ENCODE measurements at regions not wholly inside any gene's neighbourhood (a gene's known extent, or its start where the extent isn't known, plus 50 kb on each side); places are given as distances from the start of the nearest gene placed in this dataset.

GRCh38 chr14:71682337-71682736 lies 249.9 kb upstream of the RGS6 start:
- DNase-seq: no peak
- no peak for TF ChIP-seq CTCF (IDR thresholded peaks at IDR 0.05; ENCODE audit: borderline replicate concordance, extremely low read depth, low read length, poor library complexity, severe bottlenecking)
- TF ChIP-seq EZH2 (IDR thresholded peaks at IDR 0.05; ENCODE audit: borderline replicate concordance, low read depth, low read length, severe bottlenecking): no peak
- H3K4me1 ChIP-seq (ENCODE audit: insufficient read depth, low read length): no peaks in the 10 kb centered on the region

GRCh38 chr14:71684323-71684722 lies 247.9 kb upstream of the RGS6 start:
- no peak overlapping the region for H3K4me2 ChIP-seq (ENCODE audit: insufficient read depth, low read length)
- no peak for TF ChIP-seq CTCF (IDR thresholded peaks at IDR 0.05; ENCODE audit: borderline replicate concordance, extremely low read depth, low read length, poor library complexity, severe bottlenecking)
- no peak overlapping the region for H2AFZ ChIP-seq (ENCODE audit: low read depth, low read length)
- H4K20me1 ChIP-seq (ENCODE audit: insufficient read depth, low read length): no peaks in the 10 kb centered on the region
- DNase-seq (no peak), ATAC-seq (ENCODE audit: insufficient read depth, low read depth) (no peak)
- no peaks in the 10 kb centered on the region for H3K27me3 ChIP-seq (ENCODE audit: insufficient read depth, low read length, poor library complexity)
- H3K79me2 ChIP-seq (ENCODE audit: insufficient read depth, low read length): no peaks in the 10 kb centered on the region
- peaks cover 34% of the 10 kb centered on the region for H3K36me3 ChIP-seq (ENCODE audit: insufficient read depth, low read length)
- H3K4me3 ChIP-seq (ENCODE audit: low read depth in 1 of 2, low read length in 2 of 2): no peak overlapping the region
- H3K27ac ChIP-seq (ENCODE audit: low read length): no peak overlapping the region
- no peaks in the 10 kb centered on the region for H3K9me3 ChIP-seq (ENCODE audit: insufficient read depth, low read length, severe bottlenecking)
- H3K9ac ChIP-seq (ENCODE audit: low read depth, low read length): no peak overlapping the region
- H3K4me1 ChIP-seq (ENCODE audit: insufficient read depth, low read length): no peaks in the 10 kb centered on the region

More at GRCh38 chr14:71682337-71682736, 249.9 kb upstream of the RGS6 start:
- H3K9me3 ChIP-seq (ENCODE audit: insufficient read depth, low read length, severe bottlenecking): no peaks in the 10 kb centered on the region
- no peaks in the 10 kb centered on the region for H3K79me2 ChIP-seq (ENCODE audit: insufficient read depth, low read length)
- H3K4me3 ChIP-seq (ENCODE audit: low read depth in 1 of 2, low read length in 2 of 2): no peak overlapping the region
- no peaks in the 10 kb centered on the region for H4K20me1 ChIP-seq (ENCODE audit: insufficient read depth, low read length)
- H3K9ac ChIP-seq (ENCODE audit: low read depth, low read length): no peak overlapping the region
- peaks cover 29% of the 10 kb centered on the region for H3K36me3 ChIP-seq (ENCODE audit: insufficient read depth, low read length)
- H3K4me2 ChIP-seq (ENCODE audit: insufficient read depth, low read length): no peak overlapping the region
- no peak overlapping the region for H3K27ac ChIP-seq (ENCODE audit: low read length)
- H2AFZ ChIP-seq (ENCODE audit: low read depth, low read length): no peak overlapping the region
- no peak for ATAC-seq (ENCODE audit: insufficient read depth, low read depth)
- H3K27me3 ChIP-seq (ENCODE audit: insufficient read depth, low read length, poor library complexity): no peaks in the 10 kb centered on the region

DNA sequence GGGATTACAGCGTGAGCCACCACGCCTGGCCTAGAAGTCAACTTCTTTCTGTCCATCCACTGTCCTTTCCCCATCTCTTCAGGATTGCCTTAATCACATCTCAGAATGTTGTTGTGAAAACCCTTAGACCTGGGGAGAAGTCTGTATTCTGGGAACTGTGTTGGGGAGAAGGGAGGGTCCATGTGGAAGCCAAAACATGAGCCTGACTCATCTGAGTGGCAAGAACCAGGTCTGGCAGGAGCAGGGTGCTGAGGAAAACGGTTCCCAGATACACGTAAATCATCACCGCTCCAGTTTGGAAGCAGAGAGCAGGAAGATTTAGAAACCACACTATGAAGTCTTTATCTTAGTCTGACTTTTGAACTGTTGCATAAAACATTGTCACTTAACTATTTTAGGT lies 245.6 kb upstream of the RGS6 start:
- Histone ChIP-seq H3K36me3 (ENCODE audit: insufficient read depth, low read length) (peaks cover 51% of the 10 kb centered on the region), H3K4me2 (ENCODE audit: insufficient read depth, low read length) (no peak overlapping the region), H3K4me3 (ENCODE audit: low read depth in 1 of 2, low read length in 2 of 2) (no peak overlapping the region), H4K20me1 (ENCODE audit: insufficient read depth, low read length) (no peaks in the 10 kb centered on the region), H3K27me3 (ENCODE audit: insufficient read depth, low read length, poor library complexity) (no peaks in the 10 kb centered on the region), H2AFZ (ENCODE audit: low read depth, low read length) (no peak overlapping the region), H3K79me2 (ENCODE audit: insufficient read depth, low read length) (no peaks in the 10 kb centered on the region), H3K4me1 (ENCODE audit: insufficient read depth, low read length) (no peaks in the 10 kb centered on the region), H3K9ac (ENCODE audit: low read depth, low read length) (no peak overlapping the region), H3K27ac (ENCODE audit: low read length) (no peak overlapping the region), H3K9me3 (ENCODE audit: insufficient read depth, low read length, severe bottlenecking) (no peaks in the 10 kb centered on the region)
- TF ChIP-seq CTCF (IDR thresholded peaks at IDR 0.05; ENCODE audit: borderline replicate concordance, extremely low read depth, low read length, poor library complexity, severe bottlenecking) (no peak), EZH2 (IDR thresholded peaks at IDR 0.05; ENCODE audit: borderline replicate concordance, low read depth, low read length, severe bottlenecking) (no peak)
- DNase-seq (no peak), ATAC-seq (ENCODE audit: insufficient read depth, low read depth) (no peak)

Data from DND-41 (cell line).